WTC11 (cell line): ENCODE measurements at regions not wholly inside any gene's neighbourhood (a gene's known extent, or its start where the extent isn't known, plus 50 kb on each side); places are given as distances from the start of the nearest gene placed in this dataset.

Experiments used
- ATAC-seq: fragments of 200-7000 bp; cut with Tn5 transposase; 2 replicates; pipeline ENCODE4 v1.10.0; 2021; ENCODE audit warnings: mild to moderate bottlenecking, moderate library complexity
- CTCF ChIA-PET: fragments of 300-600 bp; sonication (Branson Sonifier 250); formaldehyde crosslinking; loops from one replicate; lab custom pipeline; 2021; ENCODE audit warnings: antibody characterized with exemption; lab: Charles Lee
- POLR2A ChIA-PET: fragments of 350-600 bp; sonication (Branson Sonifier 250); formaldehyde crosslinking; loops from one replicate; lab custom pipeline; 2021; ENCODE audit warnings: antibody characterized with exemption; lab: Charles Lee
- DNase-seq: peaks from one replicate; pipeline ENCODE4 v3.0.0; 2021; ENCODE audit warnings: low spot score
- H3K27ac Mint-ChIP-seq: 2 replicates; pipeline ENCODE4 v1.8.0; 2021; ENCODE audit warnings: mixed read lengths
- H3K27me3 Mint-ChIP-seq: 2 replicates; pipeline ENCODE4 v1.8.0; 2021; ENCODE audit warnings: low read depth, mild to moderate bottlenecking, moderate library complexity, mixed read lengths
- H3K36me3 Mint-ChIP-seq: 2 replicates; pipeline ENCODE4 v1.8.0; 2021; ENCODE audit warnings: mixed read lengths
- H3K4me1 Mint-ChIP-seq: 2 replicates; pipeline ENCODE4 v1.8.0; 2022; ENCODE audit warnings: mixed read lengths
- H3K4me3 Mint-ChIP-seq: 2 replicates; pipeline ENCODE4 v1.8.0; 2021; ENCODE audit warnings: mild to moderate bottlenecking, moderate library complexity, mixed read lengths
- H3K9me3 Mint-ChIP-seq: 2 replicates; pipeline ENCODE4 v1.8.0; 2021; ENCODE audit warnings: mixed read lengths
- AFF4 ChIP-seq: sonication (generic); formaldehyde crosslinking; IDR thresholded peaks from 2 replicates; pipeline ENCODE4 v1.8.1; 2023; ENCODE audit warnings: mild to moderate bottlenecking, missing genetic modification reagents, borderline replicate concordance
- CBFB ChIP-seq: sonication (generic); formaldehyde crosslinking; IDR thresholded peaks from 2 replicates; pipeline ENCODE4 v1.8.1; 2022; ENCODE audit warnings: mild to moderate bottlenecking, low read depth, missing genetic modification reagents
- E2F5 ChIP-seq: sonication (generic); formaldehyde crosslinking; IDR thresholded peaks from 2 replicates; pipeline ENCODE4 v1.8.1; 2022; ENCODE audit warnings: mild to moderate bottlenecking, moderate library complexity, missing genetic modification reagents
- ETV6 ChIP-seq: sonication (generic); formaldehyde crosslinking; IDR thresholded peaks from 2 replicates; pipeline ENCODE4 v1.8.1; 2022; ENCODE audit warnings: mild to moderate bottlenecking, missing genetic modification reagents
- IRF2 ChIP-seq: sonication (generic); formaldehyde crosslinking; IDR thresholded peaks from 2 replicates; pipeline ENCODE4 v1.8.0; 2022; ENCODE audit warnings: low read depth, missing genetic modification reagents, borderline replicate concordance
- OVOL2 ChIP-seq: fragments of 250-450 bp; sonication (Bioruptor Pico); IDR thresholded peaks from 2 replicates; pipeline ENCODE4 v1.9.0; 2021; ENCODE audit warnings: mild to moderate bottlenecking, borderline replicate concordance
- PREB ChIP-seq: sonication (generic); formaldehyde crosslinking; IDR thresholded peaks from 2 replicates; pipeline ENCODE4 v1.8.1; 2022; ENCODE audit warnings: mild to moderate bottlenecking, missing genetic modification reagents, moderate library complexity, borderline replicate concordance
- PRRX2 ChIP-seq: fragments of 250-450 bp; sonication (Bioruptor Pico); IDR thresholded peaks from 2 replicates; pipeline ENCODE4 v1.8.0; 2021; ENCODE audit warnings: mild to moderate bottlenecking
- RORB ChIP-seq: fragments of 250-450 bp; sonication (Bioruptor Pico); IDR thresholded peaks from 2 replicates; pipeline ENCODE4 v1.9.0; 2021; ENCODE audit warnings: mild to moderate bottlenecking
- SP1 ChIP-seq: sonication (generic); formaldehyde crosslinking; conservative IDR thresholded peaks from 2 replicates; pipeline ENCODE4 v1.8.1; 2022; ENCODE audit warnings: missing genetic modification reagents
- STAT6 ChIP-seq: sonication (generic); formaldehyde crosslinking; conservative IDR thresholded peaks from 2 replicates; pipeline ENCODE4 v1.8.1; 2023; ENCODE audit warnings: mild to moderate bottlenecking, low read depth, missing genetic modification reagents, moderate library complexity
- TCF7 ChIP-seq: sonication (generic); formaldehyde crosslinking; IDR thresholded peaks from 2 replicates; pipeline ENCODE4 v1.8.0; 2022; ENCODE audit warnings: mild to moderate bottlenecking, low read depth, missing genetic modification reagents, moderate library complexity
- ZNF138 ChIP-seq: sonication (generic); formaldehyde crosslinking; conservative IDR thresholded peaks from 2 replicates; pipeline ENCODE4 v1.8.1; 2022; ENCODE audit warnings: mild to moderate bottlenecking, moderate library complexity, missing genetic modification reagents
- ZNF281 ChIP-seq: sonication (generic); formaldehyde crosslinking; IDR thresholded peaks from 2 replicates; pipeline ENCODE4 v1.8.0; 2023; ENCODE audit warnings: mild to moderate bottlenecking, missing genetic modification reagents
- ZNF396 ChIP-seq: fragments of 250-450 bp; sonication (Bioruptor Pico); IDR thresholded peaks from 2 replicates; pipeline ENCODE4 v1.8.0; 2021; ENCODE audit warnings: mild to moderate bottlenecking, moderate library complexity, borderline replicate concordance
- ZSCAN18 ChIP-seq: fragments of 250-450 bp; sonication (Bioruptor Pico); IDR thresholded peaks from 2 replicates; pipeline ENCODE4 v2.1.2; 2022; ENCODE audit warnings: mild to moderate bottlenecking, moderate library complexity
- TF ChIP-seq, protein P1 (sequence below): sonication (generic); formaldehyde crosslinking; IDR thresholded peaks from 2 replicates; pipeline ENCODE4 v1.8.1; 2023; ENCODE audit warnings: mild to moderate bottlenecking, missing genetic modification reagents, moderate library complexity
- TF ChIP-seq, protein P2 (sequence below): sonication (generic); formaldehyde crosslinking; IDR thresholded peaks from 2 replicates; pipeline ENCODE4 v1.8.1; 2022; ENCODE audit warnings: missing genetic modification reagents, borderline replicate concordance
- TF ChIP-seq, protein P3 (sequence below): sonication (generic); formaldehyde crosslinking; IDR thresholded peaks from 2 replicates; pipeline ENCODE4 v1.8.0; 2022; ENCODE audit warnings: mild to moderate bottlenecking, missing genetic modification reagents

- no peak for ATAC-seq
- TF ChIP-seq, protein P1, sequence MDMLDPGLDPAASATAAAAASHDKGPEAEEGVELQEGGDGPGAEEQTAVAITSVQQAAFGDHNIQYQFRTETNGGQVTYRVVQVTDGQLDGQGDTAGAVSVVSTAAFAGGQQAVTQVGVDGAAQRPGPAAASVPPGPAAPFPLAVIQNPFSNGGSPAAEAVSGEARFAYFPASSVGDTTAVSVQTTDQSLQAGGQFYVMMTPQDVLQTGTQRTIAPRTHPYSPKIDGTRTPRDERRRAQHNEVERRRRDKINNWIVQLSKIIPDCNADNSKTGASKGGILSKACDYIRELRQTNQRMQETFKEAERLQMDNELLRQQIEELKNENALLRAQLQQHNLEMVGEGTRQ = no peak
- TF ChIP-seq PREB = no peak
- TF ChIP-seq PRRX2 (CRISPR knock-in tag) = no peak
- no peak for TF ChIP-seq ZNF281
- TF ChIP-seq ZNF138 = no peak
- no peak for TF ChIP-seq SP1
- TF ChIP-seq RORB (CRISPR knock-in tag) = no peak
- TF ChIP-seq IRF2 (CRISPR knock-in tag) = no peak
- TF ChIP-seq AFF4 (CRISPR knock-in tag) = no peak
- no peak for TF ChIP-seq STAT6
- no peak for TF ChIP-seq TCF7 (CRISPR knock-in tag)
- TF ChIP-seq OVOL2 = no peak
- TF ChIP-seq E2F5 (CRISPR knock-in tag) = no peak
- TF ChIP-seq ETV6 = no peak
- TF ChIP-seq, protein P2, sequence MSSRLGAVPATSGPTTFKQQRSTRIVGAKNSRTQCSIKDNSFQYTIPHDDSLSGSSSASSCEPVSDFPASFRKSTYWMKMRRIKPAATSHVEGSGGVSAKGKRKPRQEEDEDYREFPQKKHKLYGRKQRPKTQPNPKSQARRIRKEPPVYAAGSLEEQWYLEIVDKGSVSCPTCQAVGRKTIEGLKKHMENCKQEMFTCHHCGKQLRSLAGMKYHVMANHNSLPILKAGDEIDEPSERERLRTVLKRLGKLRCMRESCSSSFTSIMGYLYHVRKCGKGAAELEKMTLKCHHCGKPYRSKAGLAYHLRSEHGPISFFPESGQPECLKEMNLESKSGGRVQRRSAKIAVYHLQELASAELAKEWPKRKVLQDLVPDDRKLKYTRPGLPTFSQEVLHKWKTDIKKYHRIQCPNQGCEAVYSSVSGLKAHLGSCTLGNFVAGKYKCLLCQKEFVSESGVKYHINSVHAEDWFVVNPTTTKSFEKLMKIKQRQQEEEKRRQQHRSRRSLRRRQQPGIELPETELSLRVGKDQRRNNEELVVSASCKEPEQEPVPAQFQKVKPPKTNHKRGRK = no peak
- TF ChIP-seq CBFB (CRISPR knock-in tag) = no peak
- no peak for TF ChIP-seq ZSCAN18 (CRISPR knock-in tag)
- no peak for TF ChIP-seq ZNF396 (CRISPR knock-in tag)
- TF ChIP-seq, protein P3, sequence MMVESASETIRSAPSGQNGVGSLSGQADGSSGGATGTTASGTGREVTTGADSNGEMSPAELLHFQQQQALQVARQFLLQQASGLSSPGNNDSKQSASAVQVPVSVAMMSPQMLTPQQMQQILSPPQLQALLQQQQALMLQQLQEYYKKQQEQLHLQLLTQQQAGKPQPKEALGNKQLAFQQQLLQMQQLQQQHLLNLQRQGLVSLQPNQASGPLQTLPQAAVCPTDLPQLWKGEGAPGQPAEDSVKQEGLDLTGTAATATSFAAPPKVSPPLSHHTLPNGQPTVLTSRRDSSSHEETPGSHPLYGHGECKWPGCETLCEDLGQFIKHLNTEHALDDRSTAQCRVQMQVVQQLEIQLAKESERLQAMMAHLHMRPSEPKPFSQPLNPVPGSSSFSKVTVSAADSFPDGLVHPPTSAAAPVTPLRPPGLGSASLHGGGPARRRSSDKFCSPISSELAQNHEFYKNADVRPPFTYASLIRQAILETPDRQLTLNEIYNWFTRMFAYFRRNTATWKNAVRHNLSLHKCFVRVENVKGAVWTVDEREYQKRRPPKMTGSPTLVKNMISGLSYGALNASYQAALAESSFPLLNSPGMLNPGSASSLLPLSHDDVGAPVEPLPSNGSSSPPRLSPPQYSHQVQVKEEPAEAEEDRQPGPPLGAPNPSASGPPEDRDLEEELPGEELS = no peak
Observed at GRCh38 chr18:27382567-27383216, 197.6 kb upstream of the CHST9 start.

More at GRCh38 chr18:27382567-27383216, 197.6 kb upstream of the CHST9 start:
- peaks cover 13% of the 10 kb centered on the region for H3K4me1 Mint-ChIP-seq
- CTCF ChIA-PET = no interaction called here
- H3K27ac Mint-ChIP-seq = no peak overlapping the region
- H3K36me3 Mint-ChIP-seq = no peaks in the 10 kb centered on the region
- no peaks in the 10 kb centered on the region for H3K9me3 Mint-ChIP-seq
- H3K27me3 Mint-ChIP-seq = no peaks in the 10 kb centered on the region
- H3K4me3 Mint-ChIP-seq = no peak overlapping the region
- POLR2A ChIA-PET = no interaction called here
- no peak for DNase-seq
